ENCODE measurements at regions not wholly inside any gene's neighbourhood (a gene's known extent, or its start where the extent isn't known, plus 50 kb on each side); places are given as distances from the start of the nearest gene placed in this dataset.

GRCh38 chr3:128515-129172 lies 67.9 kb upstream of the CHL1 start:
- H3K4me3 ChIP-seq: no peak overlapping the region

GRCh38 chr3:131151-131888 lies 65.2 kb upstream of the CHL1 start:
- no peaks in the 10 kb centered on the region for H3K27me3 ChIP-seq (ENCODE audit: low read depth)
- H3K4me1 ChIP-seq: no peaks in the 10 kb centered on the region
- peak in 1 of 2 experiments; percentile 32 for DNase-seq (ENCODE audit: low spot score in 2 of 2)
- H3K4me3 ChIP-seq: no peak overlapping the region
- H3K36me3 ChIP-seq (replicated peaks): no peaks in the 10 kb centered on the region
- H3K9me3 ChIP-seq: no peaks in the 10 kb centered on the region
- in situ Hi-C loops (cut with MboI; ENCODE audit: low sequenced_read_pairs): no loop called here

More at GRCh38 chr3:128515-129172, 67.9 kb upstream of the CHL1 start:
- H3K9me3 ChIP-seq: no peaks in the 10 kb centered on the region
- no peaks in the 10 kb centered on the region for H3K36me3 ChIP-seq (replicated peaks)
- H3K27me3 ChIP-seq (ENCODE audit: low read depth): no peaks in the 10 kb centered on the region
- in situ Hi-C loops (cut with MboI; ENCODE audit: low sequenced_read_pairs): no loop called here
- no peaks in the 10 kb centered on the region for H3K4me1 ChIP-seq
- DNase-seq (ENCODE audit: low spot score in 2 of 2): no peak

GRCh38 chr3:132378-132777 lies 64.2 kb upstream of the CHL1 start:
- Histone ChIP-seq H3K9me3 (no peaks in the 10 kb centered on the region), H3K4me1 (no peaks in the 10 kb centered on the region), H3K4me3 (no peak overlapping the region), H3K36me3 (replicated peaks) (no peaks in the 10 kb centered on the region), H3K27me3 (ENCODE audit: low read depth) (no peaks in the 10 kb centered on the region)
- no peak for DNase-seq (ENCODE audit: low spot score in 2 of 2)
- in situ Hi-C loops (cut with MboI; ENCODE audit: low sequenced_read_pairs): no loop called here

GRCh38 chr3:132904-133303 lies 63.7 kb upstream of the CHL1 start:
- in situ Hi-C loops (cut with MboI; ENCODE audit: low sequenced_read_pairs): no loop called here
- H3K4me1 ChIP-seq: no peaks in the 10 kb centered on the region
- no peaks in the 10 kb centered on the region for H3K9me3 ChIP-seq
- H3K36me3 ChIP-seq (replicated peaks): no peaks in the 10 kb centered on the region
- no peak for DNase-seq (ENCODE audit: low spot score in 2 of 2)
- H3K4me3 ChIP-seq: no peak overlapping the region
- H3K27me3 ChIP-seq (ENCODE audit: low read depth): no peaks in the 10 kb centered on the region

- Histone ChIP-seq H3K27me3 (ENCODE audit: low read depth) (no peaks in the 10 kb centered on the region), H3K4me3 (no peak overlapping the region), H3K36me3 (replicated peaks) (no peaks in the 10 kb centered on the region), H3K9me3 (no peaks in the 10 kb centered on the region), H3K4me1 (peaks cover 36% of the 10 kb centered on the region)
- peak; percentile 75 to 94 for DNase-seq (ENCODE audit: low spot score in 2 of 2)
- in situ Hi-C loops (cut with MboI; ENCODE audit: low sequenced_read_pairs): no loop called here
Observed at GRCh38 chr3:140748-141330, 55.7 kb upstream of the CHL1 start.

Data from HAP-1 (cell line).